Neural progenitor cell (in vitro differentiated cells): ENCODE measurements at regions not wholly inside any gene's neighbourhood (a gene's known extent, or its start where the extent isn't known, plus 50 kb on each side); places are given as distances from the start of the nearest gene placed in this dataset.

ENCODE experiments used
- EZH2 ChIP-seq: fragments of 200-600 bp; sonication (generic); IDR thresholded peaks from 2 replicates; pipeline ENCODE4 v1.6.1; 2017; ENCODE audit warnings: antibody characterized with exemption, mild to moderate bottlenecking, moderate library complexity
- TF ChIP-seq, protein P1 (sequence below): fragments of 200-600 bp; sonication (generic); IDR thresholded peaks from 2 replicates; pipeline ENCODE4 v1.5.1; 2017; ENCODE audit warnings: antibody characterized with exemption, mild to moderate bottlenecking

DNA sequence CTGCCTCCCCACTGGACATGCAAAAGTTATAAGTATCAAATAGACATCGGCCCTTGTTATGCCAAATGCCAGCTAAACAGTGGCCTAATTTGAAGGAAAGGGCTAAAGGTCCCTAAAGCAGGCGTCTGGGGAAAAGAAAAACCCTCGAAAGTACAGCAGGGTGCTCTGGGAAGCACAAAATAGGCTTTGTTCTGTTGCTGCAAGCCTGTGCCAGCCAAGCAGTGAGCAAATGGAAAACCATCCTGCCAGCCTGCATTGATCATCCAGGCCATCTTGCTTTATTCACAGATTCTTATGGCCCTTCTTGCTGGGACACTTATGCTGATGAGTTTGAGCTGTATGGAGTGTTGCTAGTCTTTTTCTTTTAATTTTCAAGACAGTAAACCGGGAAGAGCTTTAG lies 62.2 kb upstream of the PLEKHG1 start:
- TF ChIP-seq, protein P1, sequence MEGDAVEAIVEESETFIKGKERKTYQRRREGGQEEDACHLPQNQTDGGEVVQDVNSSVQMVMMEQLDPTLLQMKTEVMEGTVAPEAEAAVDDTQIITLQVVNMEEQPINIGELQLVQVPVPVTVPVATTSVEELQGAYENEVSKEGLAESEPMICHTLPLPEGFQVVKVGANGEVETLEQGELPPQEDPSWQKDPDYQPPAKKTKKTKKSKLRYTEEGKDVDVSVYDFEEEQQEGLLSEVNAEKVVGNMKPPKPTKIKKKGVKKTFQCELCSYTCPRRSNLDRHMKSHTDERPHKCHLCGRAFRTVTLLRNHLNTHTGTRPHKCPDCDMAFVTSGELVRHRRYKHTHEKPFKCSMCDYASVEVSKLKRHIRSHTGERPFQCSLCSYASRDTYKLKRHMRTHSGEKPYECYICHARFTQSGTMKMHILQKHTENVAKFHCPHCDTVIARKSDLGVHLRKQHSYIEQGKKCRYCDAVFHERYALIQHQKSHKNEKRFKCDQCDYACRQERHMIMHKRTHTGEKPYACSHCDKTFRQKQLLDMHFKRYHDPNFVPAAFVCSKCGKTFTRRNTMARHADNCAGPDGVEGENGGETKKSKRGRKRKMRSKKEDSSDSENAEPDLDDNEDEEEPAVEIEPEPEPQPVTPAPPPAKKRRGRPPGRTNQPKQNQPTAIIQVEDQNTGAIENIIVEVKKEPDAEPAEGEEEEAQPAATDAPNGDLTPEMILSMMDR, result no peak
- no peak for TF ChIP-seq EZH2
